ENCODE measurements at regions not wholly inside any gene's neighbourhood (a gene's known extent, or its start where the extent isn't known, plus 50 kb on each side); places are given as distances from the start of the nearest gene placed in this dataset.

DNA sequence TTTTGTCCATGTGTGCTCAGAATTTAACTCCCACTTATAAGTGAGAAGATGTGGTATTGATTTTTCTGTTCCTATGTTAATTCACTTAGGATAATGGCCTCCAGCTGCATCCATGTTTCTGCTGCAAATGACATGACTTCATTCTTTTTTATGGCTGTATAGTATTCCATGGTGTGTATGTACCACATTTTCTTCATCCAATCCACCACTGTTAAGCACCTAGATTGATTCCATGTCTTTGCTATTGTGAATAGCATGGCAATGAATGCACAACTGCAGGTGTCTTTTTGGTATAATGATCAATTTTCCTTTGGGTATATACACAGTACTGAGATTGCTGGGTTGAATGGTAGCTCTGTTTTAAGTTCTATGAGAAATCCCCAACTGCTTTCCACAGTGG is 657.7 kb downstream of the ETNK1 start:
- TF ChIP-seq, protein P1, sequence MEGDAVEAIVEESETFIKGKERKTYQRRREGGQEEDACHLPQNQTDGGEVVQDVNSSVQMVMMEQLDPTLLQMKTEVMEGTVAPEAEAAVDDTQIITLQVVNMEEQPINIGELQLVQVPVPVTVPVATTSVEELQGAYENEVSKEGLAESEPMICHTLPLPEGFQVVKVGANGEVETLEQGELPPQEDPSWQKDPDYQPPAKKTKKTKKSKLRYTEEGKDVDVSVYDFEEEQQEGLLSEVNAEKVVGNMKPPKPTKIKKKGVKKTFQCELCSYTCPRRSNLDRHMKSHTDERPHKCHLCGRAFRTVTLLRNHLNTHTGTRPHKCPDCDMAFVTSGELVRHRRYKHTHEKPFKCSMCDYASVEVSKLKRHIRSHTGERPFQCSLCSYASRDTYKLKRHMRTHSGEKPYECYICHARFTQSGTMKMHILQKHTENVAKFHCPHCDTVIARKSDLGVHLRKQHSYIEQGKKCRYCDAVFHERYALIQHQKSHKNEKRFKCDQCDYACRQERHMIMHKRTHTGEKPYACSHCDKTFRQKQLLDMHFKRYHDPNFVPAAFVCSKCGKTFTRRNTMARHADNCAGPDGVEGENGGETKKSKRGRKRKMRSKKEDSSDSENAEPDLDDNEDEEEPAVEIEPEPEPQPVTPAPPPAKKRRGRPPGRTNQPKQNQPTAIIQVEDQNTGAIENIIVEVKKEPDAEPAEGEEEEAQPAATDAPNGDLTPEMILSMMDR (IDR thresholded peaks at IDR 0.05), result no peak
- TF ChIP-seq POLR2AphosphoS5 (IDR thresholded peaks at IDR 0.05), result no peak
- TF ChIP-seq POLR2A (IDR thresholded peaks at IDR 0.05), result no peak

Data from breast epithelium (tissue), 3 donors.